PFSK-1 (cell line): ENCODE measurements at regions not wholly inside any gene's neighbourhood (a gene's known extent, or its start where the extent isn't known, plus 50 kb on each side); places are given as distances from the start of the nearest gene placed in this dataset.

Experiments
- FOXP2 ChIP-seq: optimal IDR thresholded peaks from 2 replicates; pipeline ENCODE3; 2011; ENCODE audit warnings: borderline replicate concordance, control low read depth, inconsistent platforms; ENCODE audit not compliant: insufficient read depth; ENCODE audit errors: extremely low read length, extremely low read depth
- POLR2AphosphoS5 ChIP-seq: IDR thresholded peaks from 2 replicates; pipeline ENCODE4 v1.6.1; 2012; ENCODE audit warnings: low read depth, mild to moderate bottlenecking, control low read depth, low read length, moderate library complexity
- REST ChIP-seq, 2 experiments: IDR thresholded peaks; 2 replicates each; pipeline versions ENCODE4 v1.6.1 to v1.8.0; 2011 to 2012; ENCODE audit warnings: low read depth in 2 of 2, low read length in 2 of 2, control low read depth in 1 of 2, inconsistent platforms in 1 of 2, mild to moderate bottlenecking in 1 of 2, moderate library complexity in 1 of 2; ENCODE audit not compliant: insufficient read depth in 1 of 2
- SIN3A ChIP-seq: IDR thresholded peaks from 2 replicates; pipeline ENCODE4 v1.6.1; 2012; ENCODE audit warnings: mild to moderate bottlenecking, low read length, moderate library complexity, borderline replicate concordance; ENCODE audit not compliant: insufficient read depth
- TAF1 ChIP-seq: IDR thresholded peaks from 2 replicates; pipeline ENCODE4 v1.6.1; 2012; ENCODE audit warnings: low read length, control low read depth, borderline replicate concordance; ENCODE audit not compliant: insufficient read depth

GRCh38 chr2:57850415-57851130 is 196.0 kb upstream of the VRK2 start:
- TF ChIP-seq REST (IDR thresholded peaks at IDR 0.05; ENCODE audit: insufficient read depth in 1 of 2, low read depth in 2 of 2, low read length in 2 of 2) (no peak), TAF1 (no peak), POLR2AphosphoS5 (no peak), SIN3A (no peak), FOXP2 (no peak)
